Posterior vena cava (tissue), 2 donors: ENCODE measurements at regions not wholly inside any gene's neighbourhood (a gene's known extent, or its start where the extent isn't known, plus 50 kb on each side); places are given as distances from the start of the nearest gene placed in this dataset.

Source experiments
- DNase-seq: peaks from one replicate; pipeline ENCODE4 v3.0.0-alpha.2; 2020; ENCODE audit warnings: low spot score
- intact Hi-C, 2 donors: fragments of 100-400 bp; cut with DNase I; formaldehyde crosslinking; loops; one replicate each; pipeline versions ENCODE4 v1.14.1 to v1.14.2; 2022 to 2023
- donor health status: DM: yes; HTN: yes; CAD: no.
- donor health status: DM: yes; HTN: yes; CAD: no.

DNA sequence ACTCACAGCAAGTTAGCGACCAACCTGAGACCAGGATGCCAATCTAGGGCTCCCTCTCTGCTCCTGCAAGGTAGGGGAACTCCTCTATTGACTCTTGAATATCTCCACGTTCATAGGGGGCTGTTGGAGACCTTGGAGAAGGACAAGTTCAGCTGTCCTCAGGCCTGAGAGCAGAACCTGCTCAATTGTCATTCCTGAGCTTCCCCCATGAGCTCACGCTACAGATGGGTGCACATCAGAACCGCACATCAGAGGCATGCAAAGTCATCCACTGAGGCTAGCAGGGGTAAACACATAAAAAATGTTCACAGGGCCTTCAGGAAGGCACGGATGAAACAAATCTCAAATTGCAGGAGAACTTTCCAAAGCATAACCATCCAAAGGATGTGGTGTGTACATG lies 168.8 kb upstream of the ZNF507 start:
- intact Hi-C loops: no loop called here
- no peak for DNase-seq

DNA sequence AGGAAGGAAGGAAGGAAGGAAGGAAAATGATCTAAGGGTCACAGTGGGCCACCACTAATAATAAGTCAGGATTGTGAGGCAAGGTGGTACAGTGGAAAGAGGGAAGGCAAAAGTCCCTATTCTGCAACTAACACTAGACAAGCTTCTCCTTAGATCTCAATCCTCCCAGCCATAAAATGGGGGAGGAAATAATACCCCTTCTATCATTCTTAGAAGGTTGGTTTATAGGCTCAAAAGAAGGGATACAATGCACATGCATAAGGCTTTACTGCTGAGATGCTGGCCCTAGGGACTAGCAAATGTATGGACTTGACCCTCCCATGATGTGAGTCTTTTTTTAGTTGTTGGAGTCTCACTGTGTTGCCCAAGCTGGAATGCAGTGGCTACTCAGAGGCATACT lies 167.7 kb upstream of the ZNF507 start:
- DNase-seq: no peak
- intact Hi-C loops: no loop called here

DNA sequence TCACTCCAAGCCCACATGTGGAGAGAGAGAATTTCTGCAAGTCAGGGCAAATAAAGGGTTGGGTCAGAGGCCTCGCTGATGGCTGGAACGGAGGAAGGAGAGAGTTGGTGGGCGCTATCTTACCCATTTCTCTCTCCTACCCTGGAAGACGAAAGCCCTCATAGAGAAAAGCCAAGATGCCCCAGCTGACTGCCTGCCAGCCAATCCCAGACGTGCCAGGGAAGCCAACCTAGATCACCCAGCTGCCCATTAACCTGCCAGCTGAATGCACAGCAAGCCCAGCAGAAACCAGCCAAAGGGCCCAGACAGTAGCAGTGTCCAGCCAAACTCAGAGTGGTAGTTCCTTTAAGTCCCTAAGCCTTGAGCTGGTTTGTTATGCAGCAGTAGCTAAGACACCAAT lies 167.0 kb upstream of the ZNF507 start:
- no peak for DNase-seq
- intact Hi-C loops: no loop called here

DNA sequence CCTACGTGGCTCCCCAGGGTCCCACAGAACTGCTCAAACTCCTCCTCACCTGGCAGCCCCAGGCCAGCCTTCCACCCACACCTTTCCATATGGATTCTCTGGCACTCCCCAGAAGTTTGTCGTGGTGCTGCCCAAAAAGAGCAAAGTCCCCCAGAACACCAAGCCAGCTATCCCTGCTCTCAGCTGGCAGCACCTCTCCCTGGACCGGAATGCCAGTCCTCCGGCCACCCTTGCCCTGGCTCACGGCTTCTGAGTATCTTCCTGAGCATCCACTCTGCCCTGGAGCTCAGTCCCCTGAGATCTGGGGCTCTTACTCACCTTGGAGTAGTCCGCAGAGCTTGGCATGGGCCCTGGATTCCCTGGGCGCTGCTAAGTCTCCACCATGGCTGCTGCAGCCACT lies 166.5 kb upstream of the ZNF507 start:
- intact Hi-C loops: no loop called here
- no peak for DNase-seq

DNA sequence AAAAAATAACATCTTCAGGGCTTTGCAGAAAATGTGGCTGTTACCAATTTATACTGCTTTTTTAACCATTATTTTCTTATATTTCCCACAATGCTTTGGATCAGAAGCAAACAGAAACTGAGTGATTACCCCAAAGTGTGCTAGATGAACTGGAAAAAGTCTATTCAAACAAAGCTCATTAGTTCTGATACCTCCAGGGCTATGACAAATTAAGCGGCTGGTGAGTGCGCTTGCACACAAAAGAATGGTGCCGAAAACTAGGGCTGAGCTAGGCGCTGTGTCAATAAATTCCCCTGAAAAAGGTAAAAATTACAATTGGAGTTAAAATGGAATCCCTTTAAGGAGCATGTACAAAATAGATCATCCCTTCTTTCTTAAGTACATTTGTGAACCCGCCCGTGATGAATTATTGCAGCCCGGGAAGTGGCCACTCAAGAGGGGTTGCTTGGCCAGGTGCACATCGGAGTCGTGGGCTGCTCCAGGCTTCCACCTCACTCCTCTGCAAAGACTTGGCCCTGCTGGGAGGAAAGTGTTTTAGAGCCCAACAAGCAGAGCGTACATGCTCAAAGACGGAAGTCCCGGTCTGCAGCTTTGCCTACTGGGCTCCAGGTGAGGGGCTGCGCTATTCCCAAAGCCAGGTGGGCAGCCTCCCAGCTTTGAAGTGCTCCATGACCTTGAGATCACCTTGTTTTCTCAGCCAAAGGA lies 164.0 kb upstream of the ZNF507 start:
- intact Hi-C loops: no loop called here
- DNase-seq: no peak

DNA sequence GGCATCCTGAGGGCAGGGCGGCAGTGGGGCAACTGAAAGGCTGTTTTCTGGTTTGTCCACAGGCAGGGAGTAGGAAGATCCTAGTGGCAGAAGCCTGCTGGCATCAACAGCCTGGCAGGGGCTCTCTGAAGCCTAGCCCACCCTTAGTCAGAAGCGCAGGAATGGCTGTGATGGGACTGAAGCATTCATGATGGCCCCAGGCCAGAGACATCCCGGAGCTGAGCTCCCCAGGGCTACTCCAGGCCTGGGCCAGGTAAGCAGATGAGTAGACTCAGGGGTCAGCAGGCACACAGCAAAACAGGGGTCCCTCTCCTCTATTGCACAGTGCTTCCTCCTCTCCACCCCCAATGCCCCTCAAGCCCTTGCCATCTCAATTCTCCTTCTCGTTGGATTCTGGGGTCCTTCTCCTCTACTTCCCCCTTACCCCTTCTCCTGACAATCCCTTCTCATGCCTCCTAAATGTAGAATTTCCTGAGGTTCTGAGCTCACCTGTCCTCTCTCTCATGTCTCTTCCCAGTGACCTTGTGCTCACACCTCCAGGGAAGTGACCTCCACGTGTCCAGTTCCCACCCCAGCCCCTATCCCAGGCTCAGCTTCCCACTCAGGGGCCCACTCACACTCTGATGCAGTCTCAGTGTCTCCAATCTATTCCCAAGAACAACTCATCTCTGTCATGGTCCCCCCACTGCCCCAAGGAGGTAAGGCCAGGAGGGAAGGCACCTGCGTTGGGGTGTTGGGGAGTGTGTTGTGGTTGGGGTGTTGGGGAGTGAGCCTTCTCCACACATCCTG lies 158.7 kb upstream of the ZNF507 start:
- intact Hi-C loops: no loop called here
- DNase-seq: no peak

DNA sequence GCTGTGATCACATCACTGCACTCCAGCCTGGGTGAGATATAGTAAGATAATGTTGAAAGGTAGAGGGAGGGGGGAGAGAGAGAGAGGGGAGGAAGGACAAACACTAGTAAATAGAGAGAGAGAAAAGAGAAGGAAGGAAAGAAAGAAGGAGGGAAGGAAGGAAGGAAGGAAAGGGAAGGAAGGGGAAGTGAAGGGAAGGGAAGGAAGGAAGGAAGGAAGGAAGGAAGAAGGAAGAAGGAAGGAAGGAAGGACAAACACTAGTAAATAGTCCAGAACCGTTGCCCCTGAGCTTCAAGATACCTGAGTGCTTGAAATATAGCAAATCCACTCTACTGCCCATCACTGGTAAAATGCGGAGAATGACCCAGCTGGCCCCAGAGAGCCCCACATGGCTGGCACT lies 156.5 kb upstream of the ZNF507 start:
- intact Hi-C loops: no loop called here
- DNase-seq: no peak

DNA sequence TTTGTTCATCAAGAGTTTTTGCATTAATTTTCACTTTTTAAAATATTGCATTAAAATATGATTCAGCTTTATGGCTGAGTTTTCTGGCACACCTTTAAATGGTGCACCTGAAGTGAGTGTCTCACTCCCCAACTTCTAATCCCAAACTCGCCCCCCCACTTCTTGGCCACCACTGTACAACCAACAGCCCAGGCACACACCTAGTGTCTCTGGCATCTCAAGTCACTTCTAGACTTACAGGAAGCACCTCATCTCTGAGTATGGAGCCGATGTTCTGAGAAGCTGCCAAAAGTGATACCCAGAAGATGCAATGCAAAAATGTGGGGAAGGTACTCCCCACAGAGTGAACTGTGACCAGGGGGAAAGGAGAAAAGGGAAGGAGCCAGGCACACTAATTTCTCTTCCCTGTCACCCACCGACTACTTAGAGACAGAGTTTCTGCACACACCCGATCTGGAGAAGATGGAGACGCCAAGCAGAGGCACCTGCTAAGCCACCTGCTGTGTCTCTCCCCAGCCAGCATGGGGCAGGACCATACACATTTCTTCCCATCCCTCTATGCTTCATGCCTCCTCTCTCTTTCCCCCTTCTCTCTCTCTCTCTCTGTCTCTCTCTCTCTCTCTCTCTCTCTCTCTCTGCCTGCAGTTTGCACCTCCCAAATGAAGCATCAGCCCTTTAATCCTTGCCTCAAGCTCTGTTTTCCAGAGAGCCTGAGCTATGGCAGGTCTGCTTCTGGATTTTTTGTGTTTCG lies 155.3 kb upstream of the ZNF507 start:
- no peak for DNase-seq
- intact Hi-C loops: no loop called here

DNA sequence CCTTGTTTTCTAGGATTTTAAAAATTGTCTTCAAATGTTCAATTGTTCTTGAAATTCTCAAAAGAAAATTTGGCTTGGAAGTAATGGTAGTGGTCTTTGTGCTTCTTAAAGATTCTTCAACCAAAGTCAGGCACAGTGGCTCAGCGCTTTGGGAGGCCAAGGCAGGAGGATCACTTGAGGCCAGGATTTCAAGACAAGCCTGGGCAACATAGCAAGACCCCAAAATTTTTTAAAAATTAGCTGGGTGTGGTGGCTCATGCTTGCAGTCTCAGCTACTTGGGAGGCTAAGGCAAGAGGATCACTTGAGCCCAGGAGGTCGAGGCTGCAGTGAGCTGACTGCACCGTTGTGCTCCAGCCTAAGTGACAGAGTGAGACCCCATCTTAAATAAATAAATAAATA lies 153.5 kb upstream of the ZNF507 start:
- intact Hi-C loops: no loop called here

DNA sequence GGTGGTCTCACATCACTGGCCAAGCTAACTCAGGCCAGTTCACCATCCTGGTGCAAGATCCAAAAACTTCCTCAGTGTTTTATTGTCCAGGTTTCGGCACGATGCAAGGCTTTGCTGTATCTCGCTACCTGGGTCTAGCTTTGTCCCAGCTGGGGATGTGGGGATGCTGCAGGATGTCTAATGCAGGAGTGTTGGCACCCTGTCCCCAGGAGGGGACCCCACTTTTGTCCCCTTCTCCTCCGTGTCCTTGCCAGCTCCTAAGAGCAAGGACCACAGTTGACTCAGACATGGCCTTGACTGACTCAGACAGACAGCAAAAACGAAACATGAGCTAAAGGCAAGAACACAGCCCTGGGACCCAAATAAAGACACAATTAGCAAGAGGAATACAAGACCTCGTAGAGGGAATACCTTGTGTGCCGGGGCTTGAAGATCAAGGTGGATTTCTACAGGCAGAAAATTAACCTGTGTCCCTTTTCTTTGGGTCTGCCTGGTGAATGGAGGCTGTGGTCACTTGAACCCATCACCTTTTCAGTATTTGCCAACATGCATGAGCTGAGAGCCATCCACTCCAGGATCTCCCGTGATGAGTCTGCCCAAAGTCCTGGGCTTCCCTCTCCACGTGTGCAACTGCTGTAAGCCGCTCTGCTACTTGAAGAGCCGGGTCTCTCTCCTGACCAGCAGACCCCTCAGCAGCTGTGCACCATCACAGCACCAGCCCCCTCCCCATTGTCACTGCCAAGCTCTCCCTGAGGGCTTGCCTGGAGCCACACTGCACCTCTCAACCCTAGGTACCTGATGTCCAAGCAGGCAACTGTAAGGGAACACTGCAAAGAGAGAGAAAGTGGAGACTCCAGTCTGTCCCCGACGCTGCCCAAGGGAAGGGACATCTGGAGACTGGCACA lies 149.5 kb upstream of the ZNF507 start:
- intact Hi-C loops: no loop called here
- DNase-seq: no peak

More for the DNA sequence above, 153.5 kb upstream of the ZNF507 start:
- DNase-seq: no peak

DNA sequence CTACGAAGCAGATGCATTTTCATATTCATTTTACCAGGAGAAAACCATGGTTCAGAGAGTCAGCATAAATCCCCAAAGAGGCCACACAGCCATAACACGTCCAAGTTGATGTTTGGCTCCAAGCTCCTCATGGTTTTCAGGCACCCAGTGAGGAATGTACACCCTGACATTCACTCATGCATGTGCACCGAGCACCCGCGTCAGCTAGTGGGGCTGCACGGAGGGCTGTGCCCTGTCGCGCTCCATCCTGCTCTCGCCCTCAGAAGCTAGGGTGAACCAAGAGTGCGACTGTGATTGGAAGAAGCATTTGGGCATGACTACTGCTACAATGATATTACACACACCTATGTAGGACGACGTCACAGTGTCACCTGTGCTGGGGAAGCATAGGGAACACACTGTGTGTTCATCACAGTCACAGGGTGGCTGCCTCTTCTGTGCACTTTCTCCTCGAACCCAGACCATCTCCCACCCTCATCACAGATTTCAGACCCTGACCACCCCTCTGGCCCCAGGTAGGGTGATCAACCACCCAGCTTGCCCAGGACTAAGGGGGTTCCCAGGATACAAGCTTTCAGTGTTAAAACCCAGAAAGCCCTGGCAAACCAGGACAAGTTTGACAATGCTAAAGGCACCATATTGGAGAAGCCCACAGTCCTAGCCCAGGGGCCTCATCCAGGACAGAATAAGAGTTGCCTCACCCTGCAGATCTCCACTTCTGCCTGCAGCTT lies 148.6 kb upstream of the ZNF507 start:
- intact Hi-C loops: no loop called here
- no peak for DNase-seq

DNA sequence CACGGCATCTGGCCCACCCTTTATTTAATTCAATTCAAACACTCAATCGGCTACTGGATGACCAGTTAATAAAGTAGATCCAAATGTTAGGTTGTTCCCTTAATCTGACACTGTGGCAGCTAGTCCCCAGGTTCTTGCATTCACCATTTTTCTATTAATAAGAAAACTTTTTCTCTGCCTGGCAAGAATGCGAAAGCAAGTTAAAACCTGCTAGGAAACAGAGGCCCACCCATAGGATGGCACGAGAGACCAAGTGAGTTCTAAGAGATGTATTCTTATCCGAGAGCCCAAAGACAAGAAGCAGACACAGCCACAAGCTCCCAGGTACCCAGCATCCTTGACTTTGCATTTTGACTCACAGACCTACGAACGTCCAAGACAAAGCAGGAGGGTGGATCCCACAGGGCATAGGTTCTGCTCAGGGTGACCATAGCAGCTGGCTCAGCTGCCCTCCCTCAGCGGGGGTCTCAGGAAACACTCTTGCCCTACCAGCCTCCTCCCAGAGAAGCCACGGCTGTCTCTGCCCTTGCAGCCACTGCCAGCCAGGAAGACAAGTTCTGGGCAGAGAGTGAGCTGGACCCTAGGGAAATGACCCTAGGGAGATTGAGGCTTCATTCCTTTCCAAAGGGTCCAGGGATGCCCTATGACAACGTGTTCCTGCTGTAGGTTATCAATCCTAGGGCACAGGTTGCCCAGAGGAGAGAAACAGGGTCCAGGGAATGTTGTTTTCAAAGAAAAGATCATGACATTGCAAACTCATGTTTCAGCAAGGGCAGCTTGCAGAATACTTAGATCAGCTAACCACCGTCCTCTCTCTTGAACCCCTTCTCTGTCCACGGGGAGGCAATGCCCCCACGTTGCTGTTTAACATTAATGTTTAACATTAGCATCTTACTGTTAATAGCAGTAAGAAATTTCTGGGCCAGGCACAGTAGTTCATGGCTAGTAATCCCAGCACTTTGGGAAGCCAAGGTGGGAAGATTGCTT lies 147.2 kb upstream of the ZNF507 start:
- intact Hi-C loops: no loop called here
- no peak for DNase-seq

DNA sequence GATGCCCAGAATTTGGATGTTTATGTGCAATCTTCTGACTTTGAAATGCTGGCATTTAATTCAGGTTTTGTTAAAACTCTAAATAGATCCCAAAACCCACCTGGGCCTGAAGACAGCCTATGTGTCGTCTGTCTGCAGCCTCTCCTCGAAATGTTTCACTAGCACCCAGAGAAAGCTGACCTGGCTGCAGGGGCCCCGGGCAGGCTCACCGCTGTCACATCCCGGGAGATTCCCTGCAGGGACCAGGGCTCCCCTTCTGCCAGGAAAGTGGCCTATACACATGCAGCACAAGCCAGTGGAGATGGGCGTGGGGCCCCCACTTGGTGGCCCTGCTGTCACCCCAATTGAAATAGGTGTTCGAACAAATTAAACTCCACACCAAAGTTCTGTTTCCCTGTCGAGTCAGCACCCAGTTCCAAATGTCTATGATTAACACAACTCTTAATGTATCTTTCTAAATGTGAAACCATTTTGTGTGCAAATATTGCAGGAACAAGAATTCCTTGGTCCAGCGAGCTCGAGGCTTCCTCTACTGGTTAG lies 145.8 kb upstream of the ZNF507 start:
- DNase-seq: no peak
- intact Hi-C loops: no loop called here

DNA sequence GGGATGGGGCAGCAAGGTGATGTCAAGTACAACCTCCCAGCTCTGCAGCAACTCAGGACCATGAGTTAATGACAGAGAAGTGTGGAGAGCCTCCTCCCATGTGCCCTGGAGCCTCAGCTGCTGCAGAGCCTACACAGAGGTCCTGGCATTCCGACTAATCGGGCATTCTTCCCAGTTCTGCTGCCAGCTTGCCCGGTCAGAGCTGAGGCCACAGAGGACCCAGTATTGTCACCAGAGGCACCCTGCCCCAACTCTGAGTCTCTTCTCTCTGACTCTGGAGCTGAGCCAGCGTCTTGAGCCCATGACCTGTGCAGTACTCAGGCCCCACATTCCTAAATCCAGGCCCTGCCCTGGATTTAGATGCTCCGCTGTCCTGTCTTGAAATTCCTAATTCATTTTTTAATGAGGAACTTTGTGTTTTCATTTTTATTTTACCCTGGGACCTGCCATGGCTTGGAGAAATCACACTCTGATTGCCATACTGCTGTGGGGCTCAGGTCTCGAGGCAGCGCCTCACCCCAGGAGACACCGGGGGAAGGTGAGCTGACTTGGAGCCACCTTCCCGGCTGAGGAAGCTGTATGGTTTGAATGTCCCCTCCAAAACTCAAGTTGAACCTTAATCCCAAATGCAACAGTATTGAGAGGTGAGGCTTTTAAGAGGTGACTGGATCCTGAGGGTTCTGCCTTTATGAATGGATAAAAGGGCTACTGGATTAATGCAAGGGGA lies 144.9 kb upstream of the ZNF507 start:
- DNase-seq: no peak
- intact Hi-C loops: no loop called here

DNA sequence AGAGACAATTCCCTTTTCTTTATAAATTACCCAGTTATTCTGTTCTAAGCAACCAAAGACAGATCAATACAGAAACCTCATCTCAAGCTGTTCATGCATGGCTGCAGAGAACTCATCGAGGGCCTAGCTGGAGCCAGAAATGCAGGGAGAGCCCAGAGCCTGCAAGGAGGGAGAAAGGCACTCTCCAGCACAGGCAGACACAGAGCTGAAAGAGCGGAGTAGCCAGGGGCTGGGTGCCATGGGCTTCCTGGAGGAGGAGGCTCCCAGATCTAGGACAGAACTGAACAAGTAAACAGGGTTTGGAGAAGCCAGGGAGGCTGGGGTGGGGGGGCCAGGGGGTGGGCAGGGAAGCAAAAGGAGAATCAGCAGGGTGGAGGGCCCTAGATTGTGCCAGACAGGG lies 144.2 kb upstream of the ZNF507 start:
- intact Hi-C loops: no loop called here
- no peak for DNase-seq

DNA sequence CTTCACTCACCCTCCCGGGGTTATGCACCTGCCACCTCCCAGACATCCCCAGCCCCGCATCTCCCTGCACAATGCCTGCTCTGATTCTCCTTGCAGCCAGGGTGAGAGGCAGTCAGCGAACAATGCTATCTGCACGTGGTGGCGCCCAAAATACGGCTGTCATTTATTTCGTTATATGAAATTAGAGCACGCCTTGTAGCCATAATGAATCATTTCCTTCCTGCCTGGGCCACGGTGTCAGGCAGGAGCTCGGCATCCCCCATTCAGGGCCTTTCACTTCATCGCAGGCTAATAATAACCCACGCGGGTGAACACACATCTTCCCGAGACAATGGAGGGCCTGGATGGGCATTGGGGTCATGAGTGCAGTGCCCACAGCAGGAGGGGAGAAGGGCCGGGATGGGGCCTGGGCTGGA lies 143.8 kb upstream of the ZNF507 start:
- no peak for DNase-seq
- intact Hi-C loops: no loop called here

DNA sequence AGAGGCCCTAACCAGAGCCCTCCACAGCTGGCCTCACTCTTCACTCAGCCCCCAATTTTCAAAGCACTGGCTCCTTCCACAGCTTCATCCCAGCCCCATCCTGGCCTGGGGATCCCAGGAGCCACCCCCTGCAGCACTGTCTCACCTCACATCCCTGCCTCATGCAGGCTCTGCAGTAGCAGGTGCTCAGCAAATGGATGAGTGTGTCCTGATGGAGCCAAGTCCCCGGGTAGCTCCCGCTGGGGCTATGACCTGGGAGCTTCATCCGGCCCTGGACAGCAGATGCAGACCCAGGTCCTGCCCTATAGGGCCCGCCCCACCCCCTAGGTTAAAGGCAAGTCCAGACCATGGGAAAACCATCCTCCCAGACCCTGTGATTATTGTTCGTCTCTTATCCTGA lies 143.2 kb upstream of the ZNF507 start:
- intact Hi-C loops: no loop called here
- peak; percentile 72 for DNase-seq
